Sigmoid colon (tissue), 6 donors: ENCODE measurements at regions not wholly inside any gene's neighbourhood (a gene's known extent, or its start where the extent isn't known, plus 50 kb on each side); places are given as distances from the start of the nearest gene placed in this dataset.

ENCODE experiments used
- DNase-seq: peaks from one replicate; pipeline ENCODE4 v3.0.0-alpha.2; 2019
- H3K27ac ChIP-seq, 4 donors: fragments of 200-600 bp; sonication (generic); one replicate each; pipeline ENCODE4 v1.5.1; 2016 to 2019; ENCODE audit warnings: mild to moderate bottlenecking in 1 of 4
- H3K27me3 ChIP-seq, 3 donors: fragments of 200-600 bp; sonication (generic); one replicate each; pipeline ENCODE4 v1.5.1; 2019; ENCODE audit warnings: mild to moderate bottlenecking in 1 of 3
- H3K36me3 ChIP-seq, 4 donors: fragments of 200-600 bp; sonication (generic); one replicate each; pipeline ENCODE4 v1.5.1; 2016 to 2019
- H3K4me1 ChIP-seq, 4 donors: fragments of 200-600 bp; sonication (generic); one replicate each; pipeline ENCODE4 v1.5.1; 2017 to 2019
- H3K4me3 ChIP-seq, 4 donors: fragments of 200-600 bp; sonication (generic); one replicate each; pipeline ENCODE4 v1.5.1; 2017 to 2019; ENCODE audit warnings: mild to moderate bottlenecking in 2 of 4, moderate library complexity in 1 of 4
- H3K9me3 ChIP-seq, 4 donors: fragments of 200-600 bp in 3 of 4; sonication (generic) in 3 of 4; one replicate each; pipeline versions ENCODE4 v1.5.1 to v1.6.1; 2013 to 2019
- CTCF ChIP-seq, 4 experiments: fragments of 450-650 bp in 3 of 4; fragments of 200-600 bp in 1 of 4; IDR thresholded peaks; one replicate each; pipeline ENCODE4 v1.5.1; 2016 to 2019; ENCODE audit warnings: antibody characterized with exemption in 4 of 4, mild to moderate bottlenecking in 3 of 4, moderate library complexity in 2 of 4
- EP300 ChIP-seq, 4 donors: sonication (generic); formaldehyde crosslinking; IDR thresholded peaks; one replicate each; pipeline ENCODE4 v1.6.1; 2017; ENCODE audit warnings: antibody characterized with exemption in 4 of 4
- POLR2A ChIP-seq, 2 donors: fragments of 450-650 bp; IDR thresholded peaks; one replicate each; pipeline ENCODE4 v1.6.1; 2016; ENCODE audit warnings: antibody characterized with exemption in 2 of 2, mild to moderate bottlenecking in 2 of 2, moderate library complexity in 2 of 2
- POLR2AphosphoS5 ChIP-seq, 4 donors: sonication (generic); formaldehyde crosslinking; IDR thresholded peaks; one replicate each; pipeline ENCODE4 v1.6.1; 2017; ENCODE audit warnings: antibody characterized with exemption in 4 of 4
- WGBS, 2 donors: extraction: QIAGEN DNeasy Blood & Tissue Kit; methylation state at CpG; one replicate each; pipeline ENCODE4 v1.1.7; 2013; 5-methylcytosine and 5-hydroxymethylcytosine counted together
- intact Hi-C: fragments of 100-400 bp; cut with DNase I; formaldehyde crosslinking; loops from one replicate; pipeline ENCODE4 v1.15.1; 2023
- donor health status: healthy with polysubstance abuse.
- donor health status: healthy.

GRCh38 chr6:113763311-113763766 lies 93.8 kb upstream of the MARCKS start:
- Histone ChIP-seq H3K4me1 (no peaks in the 10 kb centered on the region), H3K36me3 (no peaks in the 10 kb centered on the region), H3K27ac (no peak overlapping the region), H3K27me3 (no peaks in the 10 kb centered on the region), H3K9me3 (no peaks in the 10 kb centered on the region), H3K4me3 (no peak overlapping the region)
- DNase-seq, result no peak
- 88 to 90% methylated on average over 1 of the region's 1 CpG for WGBS, 2 donors
- TF ChIP-seq EP300 (IDR thresholded peaks at IDR 0.05) (no peak), POLR2A (IDR thresholded peaks at IDR 0.05) (no peak), CTCF (IDR thresholded peaks at IDR 0.05) (no peak), POLR2AphosphoS5 (IDR thresholded peaks at IDR 0.05) (no peak)
- intact Hi-C loops, result no loop called here

GRCh38 chr6:113763876-113764275 lies 93.3 kb upstream of the MARCKS start:
- intact Hi-C loops, result no loop called here
- Histone ChIP-seq H3K4me1 (no peaks in the 10 kb centered on the region), H3K4me3 (no peak overlapping the region), H3K27me3 (no peaks in the 10 kb centered on the region), H3K27ac (no peak overlapping the region), H3K36me3 (no peaks in the 10 kb centered on the region), H3K9me3 (no peaks in the 10 kb centered on the region)
- TF ChIP-seq EP300 (IDR thresholded peaks at IDR 0.05) (no peak), POLR2AphosphoS5 (IDR thresholded peaks at IDR 0.05) (no peak), POLR2A (IDR thresholded peaks at IDR 0.05) (no peak), CTCF (IDR thresholded peaks at IDR 0.05) (no peak)
- DNase-seq, result no peak
- WGBS, 2 donors, result 79 to 87% methylated on average over 2 of the region's 2 CpGs

DNA sequence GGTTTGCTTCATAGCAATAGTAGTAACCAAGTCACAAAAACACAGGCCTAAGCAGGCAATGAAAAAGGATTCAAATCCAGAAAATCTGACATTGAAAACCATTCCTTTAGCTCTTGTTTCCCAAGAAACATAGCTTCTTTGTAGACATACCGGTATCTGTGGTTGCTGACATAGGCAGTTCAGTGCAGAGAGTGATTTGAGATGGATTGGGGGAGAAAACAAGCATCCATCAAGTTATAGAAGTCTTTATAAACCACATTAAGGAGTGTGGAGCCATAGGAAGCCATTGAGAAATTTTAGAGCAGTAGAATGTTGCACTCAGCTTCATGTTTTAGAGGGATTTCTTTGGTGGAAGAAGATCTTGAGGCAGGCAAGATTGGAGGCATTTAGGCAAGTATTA lies 91.2 kb upstream of the MARCKS start:
- H3K4me1 ChIP-seq, result no peaks in the 10 kb centered on the region
- H3K36me3 ChIP-seq, result no peaks in the 10 kb centered on the region
- H3K9me3 ChIP-seq, result no peaks in the 10 kb centered on the region
- no peak overlapping the region for H3K27ac ChIP-seq
- no peak overlapping the region for H3K4me3 ChIP-seq
- no peak for TF ChIP-seq POLR2A (IDR thresholded peaks at IDR 0.05)
- no peak for TF ChIP-seq EP300 (IDR thresholded peaks at IDR 0.05)
- no peak for TF ChIP-seq CTCF (IDR thresholded peaks at IDR 0.05)
- no peak for TF ChIP-seq POLR2AphosphoS5 (IDR thresholded peaks at IDR 0.05)
- no peak for DNase-seq
- H3K27me3 ChIP-seq, result no peaks in the 10 kb centered on the region
- WGBS, 2 donors, result 94 to 97% methylated on average over 1 of the region's 1 CpG
- intact Hi-C loops, result no loop called here

- Histone ChIP-seq H3K27ac (no peak overlapping the region), H3K36me3 (no peaks in the 10 kb centered on the region), H3K9me3 (no peaks in the 10 kb centered on the region), H3K4me1 (no peaks in the 10 kb centered on the region), H3K27me3 (no peaks in the 10 kb centered on the region), H3K4me3 (no peak overlapping the region)
- WGBS, 2 donors, result 96 to 97% methylated on average over 3 of the region's 3 CpGs
- TF ChIP-seq POLR2A (IDR thresholded peaks at IDR 0.05), result no peak
- no peak for TF ChIP-seq CTCF (IDR thresholded peaks at IDR 0.05)
- no peak for TF ChIP-seq POLR2AphosphoS5 (IDR thresholded peaks at IDR 0.05)
- no peak for TF ChIP-seq EP300 (IDR thresholded peaks at IDR 0.05)
- intact Hi-C loops, result no loop called here
- DNase-seq, result no peak
Observed at GRCh38 chr6:113767985-113768384, 89.2 kb upstream of the MARCKS start.

GRCh38 chr6:113772961-113773360 lies 84.2 kb upstream of the MARCKS start:
- TF ChIP-seq EP300 (IDR thresholded peaks at IDR 0.05) (no peak), POLR2A (IDR thresholded peaks at IDR 0.05) (no peak), POLR2AphosphoS5 (IDR thresholded peaks at IDR 0.05) (no peak), CTCF (IDR thresholded peaks at IDR 0.05) (no peak)
- no peak for DNase-seq
- H3K36me3 ChIP-seq, result no peaks in the 10 kb centered on the region
- no peak overlapping the region for H3K27ac ChIP-seq
- H3K4me1 ChIP-seq, result no peaks in the 10 kb centered on the region
- no peaks in the 10 kb centered on the region for H3K27me3 ChIP-seq
- intact Hi-C loops, result no loop called here
- no peaks in the 10 kb centered on the region for H3K9me3 ChIP-seq
- WGBS, 2 donors, result 92 to 95% methylated on average over 1 of the region's 1 CpG
- no peak overlapping the region for H3K4me3 ChIP-seq
